Smooth muscle cell (in vitro differentiated cells): ENCODE measurements at regions not wholly inside any gene's neighbourhood (a gene's known extent, or its start where the extent isn't known, plus 50 kb on each side); places are given as distances from the start of the nearest gene placed in this dataset.

Experiments used
- DNase-seq: peaks from one replicate; lab custom pipeline; 2025; ENCODE audit not compliant: unreplicated experiment; lab: John Stamatoyannopoulos, UW
- H2AFZ ChIP-seq: fragments of 200-600 bp; sonication (generic); 2 replicates; pipeline ENCODE4 v1.6.0; 2016; ENCODE audit warnings: antibody characterized with exemption, low read depth, mild to moderate bottlenecking
- H3F3A ChIP-seq: fragments of 200-600 bp; sonication (generic); 2 replicates; pipeline ENCODE4 v1.6.0; 2017; ENCODE audit warnings: antibody characterized with exemption, low read depth
- H3K27ac ChIP-seq: fragments of 200-600 bp; sonication (generic); 2 replicates; pipeline ENCODE4 v1.5.1; 2016; ENCODE audit warnings: low read depth, mild to moderate bottlenecking
- H3K27me3 ChIP-seq: fragments of 200-600 bp; sonication (generic); 2 replicates; pipeline ENCODE4 v1.6.1; 2016; ENCODE audit warnings: low read depth, mild to moderate bottlenecking
- H3K36me3 ChIP-seq: fragments of 200-600 bp; sonication (generic); 2 replicates; pipeline ENCODE4 v1.5.1; 2016; ENCODE audit warnings: low read depth
- H3K4me1 ChIP-seq: fragments of 200-600 bp; sonication (generic); 2 replicates; pipeline ENCODE4 v1.5.1; 2016; ENCODE audit warnings: low read depth
- H3K4me2 ChIP-seq: fragments of 200-600 bp; sonication (generic); 2 replicates; pipeline ENCODE4 v1.6.0; 2016; ENCODE audit warnings: mild to moderate bottlenecking
- H3K4me3 ChIP-seq: fragments of 200-600 bp; sonication (generic); 2 replicates; pipeline ENCODE4 v1.5.1; 2016; ENCODE audit warnings: mild to moderate bottlenecking
- H3K79me2 ChIP-seq: fragments of 200-600 bp; sonication (generic); 2 replicates; pipeline ENCODE4 v1.6.0; 2016; ENCODE audit warnings: low read depth, mild to moderate bottlenecking
- H3K9ac ChIP-seq: fragments of 200-600 bp; sonication (generic); 2 replicates; pipeline ENCODE4 v1.6.0; 2016; ENCODE audit warnings: low read depth
- H3K9me3 ChIP-seq: fragments of 200-600 bp; sonication (generic); replicated peaks from 2 replicates; pipeline ENCODE4 v1.5.1; 2016; ENCODE audit warnings: low read depth
- H4K20me1 ChIP-seq: fragments of 200-600 bp; sonication (generic); 2 replicates; pipeline ENCODE4 v1.6.0; 2016; ENCODE audit warnings: low read depth
- CTCF ChIP-seq: fragments of 200-600 bp; sonication (generic); IDR thresholded peaks from 2 replicates; pipeline ENCODE4 v1.5.1; 2017; ENCODE audit warnings: borderline replicate concordance, mild to moderate bottlenecking, antibody characterized with exemption; ENCODE audit not compliant: insufficient read depth, poor library complexity, severe bottlenecking
- WGBS: methylation state at CpG from one replicate; pipeline ENCODE4 v1.1.7; 2016; ENCODE audit warnings: low lambda C conversion rate; 5-methylcytosine and 5-hydroxymethylcytosine counted together

GRCh38 chr17:64788286-64789060 lies 126.4 kb upstream of the SMURF2 start:
- H3F3A ChIP-seq, result no peaks in the 10 kb centered on the region
- H3K4me1 ChIP-seq, result no peaks in the 10 kb centered on the region
- no peaks in the 10 kb centered on the region for H3K36me3 ChIP-seq
- no peak for TF ChIP-seq CTCF
- no peak overlapping the region for H3K27ac ChIP-seq
- WGBS, result 95% methylated on average over 10 of the region's 10 CpGs
- no peak overlapping the region for H3K4me3 ChIP-seq
- H2AFZ ChIP-seq, result no peak overlapping the region
- H3K27me3 ChIP-seq, result no peaks in the 10 kb centered on the region
- H4K20me1 ChIP-seq, result no peaks in the 10 kb centered on the region
- no peaks in the 10 kb centered on the region for H3K79me2 ChIP-seq
- DNase-seq, result no peak
- H3K9ac ChIP-seq, result no peak overlapping the region
- H3K4me2 ChIP-seq, result no peak overlapping the region
- no peaks in the 10 kb centered on the region for H3K9me3 ChIP-seq

GRCh38 chr17:64787921-64788271 lies 125.8 kb upstream of the SMURF2 start:
- TF ChIP-seq CTCF, result no peak
- Histone ChIP-seq H2AFZ (no peak overlapping the region), H3K4me2 (no peak overlapping the region), H3K4me3 (no peak overlapping the region), H4K20me1 (no peaks in the 10 kb centered on the region), H3K79me2 (no peaks in the 10 kb centered on the region), H3K27me3 (no peaks in the 10 kb centered on the region), H3K9me3 (no peaks in the 10 kb centered on the region), H3K4me1 (no peaks in the 10 kb centered on the region), H3K27ac (no peak overlapping the region), H3K9ac (no peak overlapping the region), H3F3A (no peaks in the 10 kb centered on the region), H3K36me3 (no peaks in the 10 kb centered on the region)
- 98% methylated on average over 8 of the region's 8 CpGs for WGBS
- no peak for DNase-seq

- no peaks in the 10 kb centered on the region for H3K4me1 ChIP-seq
- H3F3A ChIP-seq, result no peaks in the 10 kb centered on the region
- H3K9me3 ChIP-seq, result no peaks in the 10 kb centered on the region
- no peak overlapping the region for H3K4me2 ChIP-seq
- H4K20me1 ChIP-seq, result no peaks in the 10 kb centered on the region
- H3K9ac ChIP-seq, result no peak overlapping the region
- no peak overlapping the region for H2AFZ ChIP-seq
- no peak for TF ChIP-seq CTCF
- H3K79me2 ChIP-seq, result no peaks in the 10 kb centered on the region
- 81% methylated on average over 11 of the region's 11 CpGs for WGBS
- no peaks in the 10 kb centered on the region for H3K36me3 ChIP-seq
- no peak overlapping the region for H3K27ac ChIP-seq
- DNase-seq, result no peak
- H3K4me3 ChIP-seq, result no peak overlapping the region
- H3K27me3 ChIP-seq, result no peaks in the 10 kb centered on the region
Measured at GRCh38 chr17:64787255-64787920, 125.3 kb upstream of the SMURF2 start.
